ENCODE measurements at regions not wholly inside any gene's neighbourhood (a gene's known extent, or its start where the extent isn't known, plus 50 kb on each side); places are given as distances from the start of the nearest gene placed in this dataset.

DNA sequence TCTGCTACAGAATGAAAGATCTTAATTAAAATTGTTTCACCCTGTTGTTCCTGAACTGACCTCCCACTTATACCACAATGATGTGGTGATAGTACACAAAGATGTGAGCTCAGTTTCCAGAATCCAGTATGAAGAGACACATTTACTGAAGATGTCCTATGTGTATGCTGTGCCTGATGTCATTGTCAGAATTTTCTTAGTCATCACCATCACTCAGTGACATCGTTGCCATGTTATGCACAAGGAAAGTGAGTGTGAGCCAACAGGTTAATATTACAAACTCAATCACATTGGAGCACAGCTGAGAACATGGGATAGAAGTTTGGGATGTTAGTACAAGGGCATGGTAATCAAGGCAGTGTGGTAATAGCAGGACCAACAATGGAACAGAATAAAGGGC, 199.7 kb upstream of the CHRNA7 start:
- no peak for DNase-seq (ENCODE audit: low read depth)

DNA sequence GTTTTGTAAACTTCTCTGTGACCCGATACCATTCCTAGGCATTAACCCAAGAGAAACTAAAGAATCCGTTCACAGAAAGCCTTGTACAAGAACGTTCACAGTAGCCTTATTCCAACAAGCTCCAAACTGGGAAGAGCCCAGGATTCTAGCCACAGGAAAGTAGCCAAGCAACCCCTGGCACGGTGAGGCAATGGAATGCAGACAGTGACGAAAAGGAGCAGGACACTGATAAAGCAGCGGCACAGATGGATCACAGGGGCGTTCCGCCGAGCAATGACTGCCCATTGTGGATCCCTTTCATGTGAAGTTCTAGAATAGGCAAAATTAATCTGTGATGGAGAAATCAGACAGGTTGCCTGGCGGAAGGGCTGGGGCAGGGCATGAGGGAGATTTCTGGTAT, 198.7 kb upstream of the CHRNA7 start:
- DNase-seq (ENCODE audit: low read depth), result no peak

DNA sequence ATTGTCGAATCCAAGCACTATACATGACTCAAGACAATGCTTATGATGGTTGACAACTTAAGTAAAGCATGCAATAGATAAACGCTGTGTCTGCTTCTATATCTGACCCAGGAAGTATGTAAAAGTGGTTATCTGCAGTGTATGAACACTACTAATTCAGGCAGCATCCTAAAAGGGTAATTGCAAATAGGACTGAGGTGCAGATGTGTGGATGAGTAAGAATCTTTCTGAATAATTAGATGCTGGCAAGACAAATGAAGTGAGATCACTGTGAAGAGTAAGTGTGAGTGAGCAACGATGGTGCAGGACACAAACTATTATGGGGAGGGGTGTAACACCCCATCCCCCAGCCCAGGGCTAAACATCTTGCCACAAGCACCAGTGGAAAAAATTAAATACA, 195.7 kb upstream of the CHRNA7 start:
- no peak for DNase-seq (ENCODE audit: low read depth)

DNA sequence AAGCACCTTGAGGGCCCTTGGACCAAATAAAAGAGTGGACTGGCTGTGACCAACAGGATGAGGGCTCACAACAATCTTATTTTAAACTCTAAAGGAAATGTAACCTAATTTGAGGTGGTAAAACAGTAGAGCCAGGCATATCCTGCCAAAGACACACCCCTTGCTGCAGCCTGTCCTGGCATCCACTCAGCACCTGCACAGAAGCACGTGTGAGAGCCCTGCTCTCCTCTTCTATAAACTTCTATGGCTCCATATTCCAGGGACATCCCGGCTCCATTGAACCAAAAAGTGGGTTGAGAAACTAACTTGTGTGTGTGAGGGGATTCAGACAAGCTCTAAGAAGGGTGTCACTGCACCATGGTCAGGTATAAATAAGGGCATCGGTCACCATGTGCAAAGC, 190.9 kb upstream of the CHRNA7 start:
- no peak for DNase-seq (ENCODE audit: low read depth)

DNA sequence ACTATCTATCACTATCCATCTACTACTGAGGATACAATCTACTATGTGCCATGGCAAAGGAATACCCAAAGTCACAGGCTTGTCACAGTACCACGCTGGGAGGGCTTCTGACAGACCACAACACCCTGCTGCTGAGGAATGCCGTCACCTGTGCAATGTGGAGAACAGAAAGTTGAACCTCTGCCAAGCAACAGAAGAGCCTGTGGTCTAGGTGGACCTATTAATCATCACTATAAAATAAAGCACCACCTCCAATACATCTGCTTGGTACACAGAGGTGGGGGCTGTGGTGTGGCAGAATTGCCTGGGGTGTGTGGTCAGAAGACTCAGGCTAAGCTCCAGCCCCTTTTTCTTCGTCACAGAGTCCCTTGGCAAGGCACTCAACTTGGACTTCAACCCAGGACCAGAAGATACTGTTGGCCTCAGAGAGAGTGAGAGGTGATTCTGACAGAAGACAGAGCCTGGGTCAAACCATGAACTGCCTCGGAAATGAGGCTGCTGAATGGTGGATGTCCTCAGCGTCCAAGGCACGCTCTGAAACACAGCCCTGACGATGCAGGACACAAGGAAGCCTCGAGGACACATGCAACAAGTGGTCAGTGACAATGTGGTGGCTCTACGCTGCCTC, 189.4 kb upstream of the CHRNA7 start:
- DNase-seq (ENCODE audit: low read depth), result no peak

DNA sequence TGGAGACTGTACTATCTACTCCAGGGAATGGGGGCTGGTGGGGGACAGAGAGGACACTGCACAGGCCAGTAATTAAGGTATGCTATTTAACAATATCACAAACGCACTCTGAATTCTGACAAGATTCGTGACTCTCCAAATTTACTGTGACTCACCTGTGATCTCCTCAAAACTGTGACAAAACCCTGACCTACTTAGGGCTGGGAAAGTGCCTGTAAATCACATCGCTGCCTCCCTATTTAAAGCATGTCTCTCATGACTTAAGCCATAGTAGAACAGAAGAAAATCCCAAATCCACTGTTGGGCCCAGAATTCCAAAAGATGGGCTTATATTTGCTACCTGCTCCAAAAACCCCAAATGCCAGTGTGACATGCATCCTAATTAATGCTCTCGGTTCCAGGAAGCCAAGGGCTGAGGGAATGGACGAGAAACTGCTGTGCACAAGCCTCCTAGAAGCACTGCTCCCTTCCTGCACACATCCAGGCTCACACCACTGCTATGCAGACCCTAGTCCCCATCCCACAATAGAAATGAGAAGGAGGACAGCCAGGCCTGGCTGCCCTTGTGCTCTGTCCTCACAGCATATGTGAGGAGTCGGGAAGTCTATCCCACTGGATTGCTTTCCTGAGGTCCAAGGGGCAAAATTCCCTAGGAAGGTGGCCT, 187.7 kb upstream of the CHRNA7 start:
- no peak for DNase-seq (ENCODE audit: low read depth)

DNA sequence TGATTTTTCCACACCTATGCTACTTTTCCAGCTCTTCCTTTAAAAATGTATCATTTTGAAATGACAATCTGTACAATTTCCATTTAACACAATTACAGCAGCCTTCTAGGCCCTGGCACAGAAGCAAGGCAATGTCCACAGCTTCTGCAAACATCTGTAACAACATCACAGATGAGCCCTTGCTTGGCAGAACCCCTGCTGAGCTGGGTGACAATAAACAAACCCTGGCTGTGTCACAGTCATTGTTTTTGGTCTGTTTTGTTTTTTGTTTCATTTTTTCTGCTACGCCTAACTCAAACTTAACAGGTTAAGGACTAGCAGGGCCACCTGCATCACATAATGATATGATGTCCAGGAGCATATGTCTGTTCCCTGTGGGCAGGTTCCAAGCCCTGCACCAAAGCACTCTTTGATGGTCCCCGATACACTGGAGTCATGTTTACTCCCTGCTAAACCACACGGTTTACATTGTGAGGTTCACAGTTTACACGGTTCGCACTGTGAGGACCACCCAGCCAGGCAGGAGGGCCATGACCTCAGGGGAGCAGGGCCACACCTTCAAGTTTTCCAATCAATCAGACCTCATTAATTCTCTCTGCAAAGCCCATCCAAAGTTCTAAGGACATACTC, 186.8 kb upstream of the CHRNA7 start:
- DNase-seq (ENCODE audit: low read depth), result no peak

DNA sequence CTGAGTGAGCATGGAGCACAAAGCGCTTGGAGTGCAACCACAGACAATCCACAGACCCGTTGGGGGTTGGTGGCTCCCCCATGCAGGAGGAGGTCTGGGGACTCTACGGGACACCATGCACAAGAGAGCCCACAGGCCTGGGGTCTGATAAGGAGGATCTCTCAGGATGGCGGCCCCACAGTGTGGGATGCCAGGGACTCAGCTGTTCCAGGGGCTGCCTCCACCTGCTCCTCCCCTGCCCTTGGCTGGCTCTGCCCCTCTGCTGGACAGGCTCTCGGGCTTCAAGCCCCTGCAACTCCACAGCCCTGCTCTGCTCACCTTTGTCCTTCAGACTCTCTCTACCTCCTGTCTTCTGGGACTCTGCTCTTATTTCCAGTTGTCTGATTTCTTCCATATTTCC, 184.5 kb upstream of the CHRNA7 start:
- DNase-seq (ENCODE audit: low read depth), result no peak

DNA sequence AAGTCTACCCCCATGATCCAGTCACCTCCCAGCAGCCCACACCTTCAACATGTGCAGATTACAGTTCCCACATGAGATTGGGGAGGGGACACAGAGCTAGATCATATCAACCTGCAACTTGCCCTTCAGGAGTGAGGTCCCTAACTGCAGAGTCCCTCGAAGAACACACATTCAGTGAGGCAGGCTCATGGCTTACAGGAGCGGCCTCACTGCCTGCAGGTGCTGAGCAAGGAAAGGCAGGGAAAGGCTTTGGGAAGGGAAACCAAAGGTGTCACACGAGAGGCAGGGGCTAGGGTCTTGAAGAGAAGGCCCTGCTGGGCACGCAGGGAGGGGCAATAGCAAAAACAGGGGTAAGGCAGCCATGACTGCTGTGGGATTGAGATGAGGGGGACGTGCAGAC, 182.4 kb upstream of the CHRNA7 start:
- DNase-seq (ENCODE audit: low read depth), result no peak

DNA sequence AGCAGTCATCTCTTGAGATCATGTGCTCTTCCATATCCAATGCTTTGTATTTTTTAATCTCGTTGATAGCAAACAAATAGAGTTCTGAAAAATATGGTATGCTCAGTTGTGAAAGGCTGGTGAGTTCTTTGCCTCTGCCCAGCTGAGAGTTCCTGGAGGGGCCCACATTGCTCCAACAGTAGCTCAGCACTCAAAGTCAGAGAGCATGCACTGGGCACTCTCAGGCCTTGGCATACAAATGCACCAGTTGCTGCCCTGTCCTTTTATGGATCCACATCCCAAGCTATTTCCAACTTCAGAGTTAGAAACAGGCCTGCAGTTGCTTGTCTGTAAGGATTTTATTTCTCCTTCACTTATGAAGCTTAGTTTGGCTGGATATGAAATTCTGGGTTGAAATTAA, 181.7 kb upstream of the CHRNA7 start:
- no peak for DNase-seq (ENCODE audit: low read depth)

DNA sequence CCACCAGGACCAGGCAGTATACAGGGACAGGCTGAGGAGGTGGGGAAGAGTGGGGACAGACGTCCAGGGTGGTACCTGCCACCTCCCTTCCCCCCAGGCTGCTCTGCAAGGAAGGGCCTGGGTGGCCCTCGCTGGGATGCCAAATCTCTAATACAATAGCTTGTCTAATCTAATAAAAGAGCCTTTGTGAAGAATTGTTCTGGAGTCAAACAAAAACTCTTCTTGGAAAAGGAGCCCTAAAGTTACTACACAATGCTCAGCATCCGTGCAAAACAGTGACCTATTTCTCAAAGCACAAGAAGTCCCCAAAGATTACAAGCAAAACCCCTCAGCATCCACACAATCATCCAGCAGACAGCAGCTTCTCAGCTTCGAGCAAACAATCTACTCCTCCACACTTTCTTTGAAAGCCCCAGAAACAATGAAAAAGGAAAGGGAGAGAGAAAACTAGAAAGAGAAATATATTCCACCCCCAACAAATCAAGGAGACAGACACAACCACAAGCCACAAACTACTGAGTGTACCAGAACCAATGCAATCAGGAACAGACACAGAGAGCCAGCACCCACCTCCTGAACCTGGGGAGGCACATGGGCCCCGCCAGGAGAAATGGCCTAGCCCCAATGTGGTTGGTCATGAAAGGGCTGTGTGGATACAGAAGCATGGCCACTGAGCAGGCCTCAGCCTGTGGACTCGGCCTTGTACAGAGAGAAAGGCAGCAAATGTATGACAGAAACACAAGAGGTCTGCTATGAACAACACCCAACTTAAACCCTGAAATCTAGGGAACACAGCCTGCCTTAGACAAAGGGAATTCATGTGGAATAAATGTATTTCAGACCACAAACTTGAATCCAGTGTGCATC, 177.1 kb upstream of the CHRNA7 start:
- no peak for DNase-seq (ENCODE audit: low read depth)

DNA sequence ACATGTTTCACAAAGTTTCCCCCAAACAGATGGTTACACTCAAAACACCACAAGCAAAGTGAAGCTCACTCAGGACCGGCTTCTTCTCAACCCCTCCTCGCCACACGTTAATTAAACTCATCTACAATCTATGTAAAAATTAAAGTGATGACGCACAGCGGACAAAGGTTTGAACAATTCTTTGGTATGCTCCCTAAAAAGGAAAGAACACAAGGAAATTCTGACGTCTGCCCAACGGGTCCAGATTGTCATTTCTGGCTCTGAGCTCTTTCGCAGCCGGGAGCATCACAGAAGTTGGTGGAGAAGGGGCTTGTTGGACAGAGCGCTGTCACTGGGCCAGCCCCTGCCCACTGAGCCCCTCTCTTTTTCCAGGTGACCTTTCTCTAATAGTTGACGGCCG, 173.7 kb upstream of the CHRNA7 start:
- no peak for DNase-seq (ENCODE audit: low read depth)

DNA sequence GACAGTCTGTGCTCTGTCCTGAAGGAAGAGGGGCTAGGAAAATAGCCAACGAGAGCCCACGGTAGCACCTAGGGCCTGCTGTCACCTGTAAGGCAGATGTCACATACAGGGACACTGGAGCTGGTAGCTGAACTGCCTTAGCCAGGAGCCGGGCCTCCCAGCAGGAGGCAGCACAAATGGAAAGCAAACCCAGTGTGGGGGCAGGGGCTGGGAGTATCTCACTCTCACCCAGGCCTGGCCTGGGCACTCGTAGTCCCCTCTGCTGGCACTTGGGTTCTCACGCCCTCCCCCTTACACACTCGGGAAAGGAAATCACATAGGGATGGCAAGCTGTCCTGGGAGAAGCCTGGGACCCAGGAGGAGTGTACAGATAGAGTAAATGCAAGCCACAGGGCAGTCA, 173.1 kb upstream of the CHRNA7 start:
- no peak for DNase-seq (ENCODE audit: low read depth)

DNA sequence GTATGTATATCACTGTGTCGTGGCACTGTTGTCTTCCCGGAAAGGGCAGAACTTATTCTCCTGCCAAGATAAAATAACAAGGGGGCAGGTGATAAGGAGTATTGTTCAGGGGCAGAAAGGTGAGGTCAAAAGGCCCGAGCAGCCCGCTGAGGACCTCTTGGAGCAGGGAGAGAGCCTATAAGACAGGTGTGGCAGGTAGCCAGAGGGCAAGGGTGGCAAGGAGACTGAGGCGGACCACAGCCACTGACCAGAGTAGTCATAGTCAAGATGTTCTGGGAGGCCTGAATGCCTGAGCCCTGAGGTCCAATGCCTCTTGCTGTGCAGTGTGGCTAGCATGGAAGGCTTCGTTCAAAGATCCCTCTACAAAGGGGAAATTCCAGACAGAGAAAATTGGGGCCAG, 172.3 kb upstream of the CHRNA7 start:
- no peak for DNase-seq (ENCODE audit: low read depth)

DNA sequence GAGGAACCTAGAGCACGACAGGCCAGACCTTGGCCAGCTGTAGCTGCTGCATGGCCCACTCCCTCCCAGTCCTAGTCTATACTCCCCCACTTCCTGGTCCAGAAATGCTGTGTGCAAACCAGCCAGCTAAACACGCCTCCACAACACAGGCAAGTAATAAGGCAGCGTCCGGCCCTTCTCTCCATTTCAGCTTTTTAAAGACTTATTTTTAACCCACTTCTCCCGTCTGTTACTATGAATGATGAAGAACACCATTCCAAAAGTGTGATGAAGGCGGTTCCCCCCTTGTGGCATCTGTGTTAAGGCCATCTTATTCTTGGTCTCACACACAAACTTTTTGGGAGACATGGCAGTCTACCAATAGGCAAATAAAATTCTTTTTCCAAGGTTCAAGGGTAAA, 164.1 kb upstream of the CHRNA7 start:
- no peak for DNase-seq (ENCODE audit: low read depth)

DNA sequence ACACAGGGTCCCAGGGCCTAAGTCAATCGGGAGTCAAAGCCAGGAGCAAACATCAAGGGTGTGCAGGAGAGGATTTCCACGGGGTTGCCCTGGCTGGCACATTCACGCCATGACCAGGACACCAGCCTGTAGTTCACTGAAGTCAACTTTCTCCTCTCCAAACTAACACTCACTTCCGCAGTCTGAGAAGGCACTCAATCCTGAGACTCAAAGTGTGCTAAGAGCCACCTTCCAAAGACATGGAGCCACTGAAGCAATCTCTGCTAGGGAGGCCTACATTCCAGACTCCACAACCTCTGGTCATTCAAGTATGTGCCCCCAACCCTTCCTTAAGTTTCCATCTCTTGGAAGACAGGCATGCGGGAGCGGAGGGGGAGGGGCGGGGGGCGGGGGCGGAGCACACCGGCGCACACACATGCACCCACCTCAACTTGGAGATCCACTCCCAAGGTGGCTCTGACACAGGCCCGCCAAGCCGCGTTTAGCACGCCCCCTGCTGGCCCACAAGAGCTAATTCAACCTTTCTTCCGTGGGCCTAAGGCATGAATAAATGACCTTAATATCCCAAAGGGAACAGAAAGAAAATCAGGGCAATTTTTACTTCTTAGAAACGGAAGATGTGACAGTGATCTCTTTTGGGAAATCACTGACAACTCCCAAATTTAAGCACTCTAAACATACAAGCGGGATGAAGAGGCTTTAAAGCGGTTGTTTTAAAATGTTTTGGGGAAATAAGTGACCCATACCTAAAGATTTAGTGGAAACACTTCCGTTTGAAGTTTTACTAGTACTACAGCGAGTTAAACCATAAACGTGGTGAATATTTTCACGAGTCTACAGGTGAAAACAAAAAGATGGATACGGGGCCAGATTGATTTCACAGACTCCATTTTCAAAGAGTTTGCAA, 162.5 kb upstream of the CHRNA7 start:
- DNase-seq (ENCODE audit: low read depth), result peak; percentile 40

DNA sequence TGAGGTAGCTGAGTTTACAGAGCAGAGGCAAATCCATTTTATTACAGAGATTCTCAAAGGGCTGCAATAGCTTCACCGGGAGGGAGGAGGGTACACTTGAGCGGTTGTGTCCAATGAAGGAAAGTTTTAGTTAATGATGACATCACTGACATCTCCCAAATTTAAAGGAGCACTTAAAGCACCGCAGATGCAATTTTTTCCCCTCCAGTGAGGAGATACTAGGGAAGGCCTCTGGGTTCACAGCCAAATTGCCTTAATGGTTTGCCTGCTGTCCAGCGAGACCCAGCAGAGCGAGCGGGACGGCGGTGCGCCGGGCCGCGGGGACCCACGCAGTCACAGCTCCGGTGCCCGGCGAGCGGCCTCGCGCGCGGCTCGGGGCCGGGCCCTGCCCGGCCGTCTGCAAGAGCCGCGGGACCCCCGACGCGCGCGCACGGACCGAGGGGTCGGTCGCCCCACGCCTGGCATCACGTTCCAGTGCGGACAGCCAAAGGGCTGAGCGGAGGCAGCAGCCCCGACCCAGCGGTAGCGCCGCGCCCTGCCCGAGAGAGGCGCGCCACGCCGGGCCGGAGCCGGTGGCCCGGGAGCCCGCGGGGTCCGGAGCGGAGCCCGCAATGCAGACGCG, 160.5 kb upstream of the CHRNA7 start:
- no peak for DNase-seq (ENCODE audit: low read depth)

DNA sequence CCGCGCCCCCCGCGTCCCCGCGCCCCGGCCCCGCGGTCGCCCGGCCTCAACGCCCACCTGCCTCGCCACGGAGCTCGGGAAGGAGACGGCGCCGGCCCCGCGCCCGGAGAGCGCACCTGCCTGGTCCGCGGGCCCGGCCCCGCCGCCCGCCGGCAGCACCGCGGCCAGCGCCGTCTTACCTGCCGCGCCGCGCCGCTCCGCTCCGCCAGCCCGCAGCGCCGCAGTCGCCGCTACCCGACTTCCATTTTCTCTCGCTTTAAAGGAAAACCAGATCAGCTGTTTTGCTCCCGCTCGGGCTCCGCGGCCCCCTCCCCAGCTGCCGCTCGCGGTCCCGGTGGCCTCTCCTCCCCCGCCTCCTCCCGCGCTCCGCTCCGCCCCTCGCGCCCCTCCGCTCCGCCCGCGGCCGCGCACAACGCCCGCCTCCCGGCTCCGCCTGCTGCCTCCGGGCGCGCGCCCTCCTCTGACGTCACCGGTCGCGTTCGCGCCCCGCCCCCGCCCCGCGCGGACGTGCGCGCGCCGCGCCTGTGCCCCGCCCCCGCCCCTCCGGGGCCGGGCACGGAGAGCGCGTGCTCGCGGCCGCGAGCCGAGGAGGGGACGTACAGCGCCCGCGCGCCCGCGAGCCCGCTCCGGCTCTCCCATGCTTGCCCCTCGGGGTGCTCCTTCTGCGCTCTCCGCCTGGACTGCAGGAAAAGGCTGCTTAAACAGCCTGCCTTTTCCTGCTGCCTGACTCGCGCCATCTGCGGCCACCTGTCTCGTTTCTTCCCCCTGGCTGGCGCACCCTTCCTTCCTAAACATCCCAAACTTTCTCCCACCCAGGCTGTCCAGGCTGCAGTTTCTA, 159.8 kb upstream of the CHRNA7 start, which contains the start of gene OTUD7A:
OTUD7A (minus strand) TSS at position 346 of the 838 bp plus-strand sequence.
- DNase-seq (ENCODE audit: low read depth), result peak; percentile 79

DNA sequence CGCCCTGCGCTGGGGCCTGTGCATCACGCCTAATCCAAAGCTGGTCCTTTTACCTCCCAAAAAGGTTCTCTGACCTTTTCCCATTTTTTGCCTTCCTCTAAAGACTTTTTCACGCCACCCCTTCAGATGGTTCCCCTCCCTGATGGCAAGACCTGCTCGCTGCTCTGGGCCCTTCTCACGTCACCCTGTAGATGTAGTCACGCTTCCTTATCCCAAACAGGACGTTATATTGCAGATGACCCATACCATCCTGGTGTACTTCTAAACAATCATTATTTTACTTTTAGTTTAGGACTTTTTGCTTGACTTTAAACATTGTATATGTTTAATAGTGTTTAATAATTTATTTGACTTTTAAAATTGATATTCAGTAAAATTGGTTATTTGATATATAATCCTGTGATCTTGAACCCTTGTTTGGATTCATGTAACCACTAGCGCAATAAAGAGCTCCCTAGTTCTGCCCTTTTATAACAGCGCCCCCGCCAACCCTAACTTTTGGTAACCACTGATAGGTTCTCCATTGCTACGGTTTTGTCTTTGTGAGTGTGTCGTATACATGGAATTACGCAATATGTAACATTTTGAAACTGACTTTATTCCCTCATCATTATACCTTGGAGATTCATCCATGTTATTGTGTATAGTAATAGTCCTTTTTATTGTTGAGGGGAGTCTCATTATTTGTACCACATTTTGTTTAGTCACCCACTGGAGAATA, 159.0 kb upstream of the CHRNA7 start:
- no peak for DNase-seq (ENCODE audit: low read depth)

DNA sequence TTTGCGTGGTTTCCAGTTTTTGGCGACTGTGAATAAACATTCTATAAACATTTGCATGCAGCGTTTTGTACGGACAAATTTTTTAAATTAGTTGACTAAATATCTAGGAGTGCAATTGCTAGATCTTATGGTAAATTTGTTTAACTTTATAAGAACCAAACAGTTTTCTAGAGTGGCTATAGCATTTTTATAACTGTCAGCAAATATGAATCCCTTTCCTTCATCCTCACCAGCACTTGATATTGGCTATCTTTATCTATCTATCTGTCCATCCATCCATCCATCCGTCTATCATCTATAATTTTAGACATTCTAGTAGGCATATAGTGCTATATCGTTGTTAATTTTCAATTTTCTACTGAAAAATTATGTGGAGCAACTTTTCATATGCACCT, 158.4 kb upstream of the CHRNA7 start:
- DNase-seq (ENCODE audit: low read depth), result no peak
